IPS-NIHi11 (cell line): ENCODE measurements at regions not wholly inside any gene's neighbourhood (a gene's known extent, or its start where the extent isn't known, plus 50 kb on each side); places are given as distances from the start of the nearest gene placed in this dataset.
A peak's percentile ranks its signal among the peaks of the same experiment; 100 is the strongest.

Source experiments
- DNase-seq: peaks from one replicate; pipeline ENCODE4 v3.0.0; 2012; ENCODE audit warnings: mixed read lengths, low spot score

- DNase-seq = no peak
These were observed 343.0 kb downstream of the USP25 start for GRCh38 chr21:16072737-16073136.

- DNase-seq = no peak
These were observed 343.8 kb downstream of the USP25 start for GRCh38 chr21:16073586-16073985.

DNA sequence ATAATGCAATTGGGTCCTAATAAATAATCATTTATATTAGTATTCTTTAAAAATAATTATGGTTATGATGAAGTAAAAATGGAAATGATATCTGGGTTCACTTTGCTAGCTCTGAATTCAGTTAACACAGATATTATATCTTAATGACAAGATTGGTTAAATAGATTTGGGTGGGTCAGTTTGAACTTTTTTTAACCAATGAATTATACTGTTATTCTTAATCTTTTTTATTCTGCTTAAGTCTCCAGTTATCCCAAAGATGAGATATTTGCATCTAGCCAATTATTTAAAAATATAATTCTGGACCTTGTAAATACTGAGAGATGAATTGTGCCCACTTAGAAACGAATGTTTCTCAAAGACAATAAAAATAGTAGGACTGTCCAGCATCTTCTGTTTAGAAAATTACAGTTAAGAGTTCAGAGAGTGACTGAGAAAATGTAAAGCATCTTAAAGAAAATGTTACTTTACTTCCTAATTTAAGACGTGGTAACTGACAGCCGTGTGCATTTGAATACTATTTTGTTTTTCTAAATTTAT, 345.2 kb downstream of the USP25 start:
- no peak for DNase-seq

DNA sequence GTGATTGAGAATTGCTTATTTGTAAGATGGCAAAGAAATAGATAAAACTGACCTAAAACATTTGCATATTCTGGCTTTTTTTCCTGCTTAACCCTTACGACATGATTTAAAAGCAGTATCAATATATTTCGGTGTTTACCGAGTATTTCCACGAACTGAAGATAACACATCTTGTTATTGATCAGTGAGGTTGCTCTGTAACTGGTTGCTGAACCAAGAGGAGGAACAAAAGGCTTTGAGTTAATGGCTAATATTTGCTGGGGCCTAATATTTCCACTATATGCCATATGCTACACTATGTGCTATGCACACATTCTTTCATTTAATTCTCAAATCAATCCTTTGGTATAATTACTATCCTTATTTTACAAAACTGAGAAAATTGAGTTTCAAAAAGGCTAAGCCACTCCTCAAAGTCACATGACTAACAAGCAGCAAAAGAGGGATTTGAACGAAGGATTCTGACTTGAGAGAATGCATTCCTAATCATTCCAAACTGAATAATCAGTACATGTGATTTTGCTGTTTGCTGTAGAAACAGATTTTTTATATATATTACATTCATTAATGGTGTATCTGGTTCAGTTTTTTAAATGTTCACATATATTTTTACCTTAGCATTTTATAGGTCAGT, 346.0 kb downstream of the USP25 start:
- no peak for DNase-seq

GRCh38 chr21:16076465-16076864, 346.7 kb downstream of the USP25 start:
- no peak for DNase-seq

DNA sequence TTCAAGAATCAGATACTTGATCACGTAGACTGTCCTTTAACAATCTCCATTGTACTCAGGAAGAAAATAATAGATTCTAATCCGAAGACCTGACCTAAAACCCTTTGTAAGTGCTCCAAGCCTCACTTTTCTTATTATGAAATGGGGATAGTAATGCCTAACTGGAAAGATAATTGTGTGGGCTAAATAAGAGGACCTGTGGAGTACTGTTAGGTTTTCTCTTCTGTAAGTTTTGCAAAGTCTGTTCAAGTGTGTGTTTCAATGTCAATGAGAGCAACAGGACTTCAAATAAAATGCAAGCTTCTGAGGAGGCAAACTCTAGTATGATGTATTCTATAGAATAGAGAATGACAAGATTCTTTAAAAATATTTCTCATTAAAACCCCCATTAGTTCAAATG, 348.6 kb downstream of the USP25 start:
- DNase-seq = no peak

- DNase-seq = no peak
These were observed 350.0 kb downstream of the USP25 start for GRCh38 chr21:16079830-16080229.

- DNase-seq = no peak
These were observed 351.5 kb downstream of the USP25 start for GRCh38 chr21:16081304-16081703.

- no peak for DNase-seq
These were observed 352.4 kb downstream of the USP25 start for GRCh38 chr21:16082038-16082816.

DNA sequence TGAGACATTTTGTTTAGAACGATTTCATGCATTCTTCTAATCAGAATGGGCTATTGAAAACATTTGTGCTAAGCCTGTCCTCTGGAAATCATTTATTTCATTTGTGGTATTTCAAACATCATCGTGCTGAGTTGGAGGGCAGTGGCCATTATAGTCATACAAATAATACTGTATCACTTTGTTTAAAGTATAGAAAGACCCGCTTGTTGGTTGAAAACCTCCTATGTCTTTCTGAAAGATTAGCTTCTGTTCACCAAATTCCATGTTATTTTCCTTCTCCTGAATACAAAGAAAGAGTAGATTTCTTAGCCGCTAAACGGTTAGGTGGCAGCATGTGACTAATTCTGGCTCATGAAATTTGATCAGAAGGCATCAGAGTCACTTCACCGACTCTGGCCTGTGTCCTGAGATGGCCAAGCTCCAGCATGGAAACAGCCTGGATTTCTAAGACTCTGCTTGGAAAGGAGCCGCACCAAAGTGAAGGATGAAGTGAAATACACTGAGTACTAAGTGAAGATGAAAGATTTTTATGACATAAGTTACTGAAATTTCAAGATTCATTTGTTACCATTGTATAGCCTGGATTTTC, 355.1 kb downstream of the USP25 start:
- DNase-seq = peak; percentile 28

GRCh38 chr21:16085421-16085820, 355.6 kb downstream of the USP25 start:
- DNase-seq = no peak

DNA sequence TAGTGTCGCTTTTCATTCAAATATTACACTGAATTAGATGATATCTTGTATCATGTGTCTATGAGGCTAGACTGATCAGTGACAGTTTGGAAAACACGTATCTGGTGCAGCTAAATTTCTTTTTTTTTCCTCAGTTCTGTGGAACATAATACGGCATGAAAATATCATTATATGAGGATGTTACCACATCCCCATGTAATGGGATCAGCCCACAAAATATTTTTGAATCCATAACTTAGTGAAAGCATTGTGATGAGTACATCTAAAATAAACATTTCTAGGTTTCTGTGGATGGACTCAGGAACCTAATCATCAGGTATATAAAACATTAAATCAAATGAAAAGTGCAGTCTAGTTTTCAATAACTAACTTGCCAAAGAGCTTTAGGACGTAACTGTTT, 356.3 kb downstream of the USP25 start:
- DNase-seq = no peak

GRCh38 chr21:16086936-16087335, 357.2 kb downstream of the USP25 start:
- DNase-seq = no peak

- no peak for DNase-seq
These were observed 357.7 kb downstream of the USP25 start for GRCh38 chr21:16087523-16087922.

- DNase-seq = no peak
These were observed 358.3 kb downstream of the USP25 start for GRCh38 chr21:16088056-16088455.

DNA sequence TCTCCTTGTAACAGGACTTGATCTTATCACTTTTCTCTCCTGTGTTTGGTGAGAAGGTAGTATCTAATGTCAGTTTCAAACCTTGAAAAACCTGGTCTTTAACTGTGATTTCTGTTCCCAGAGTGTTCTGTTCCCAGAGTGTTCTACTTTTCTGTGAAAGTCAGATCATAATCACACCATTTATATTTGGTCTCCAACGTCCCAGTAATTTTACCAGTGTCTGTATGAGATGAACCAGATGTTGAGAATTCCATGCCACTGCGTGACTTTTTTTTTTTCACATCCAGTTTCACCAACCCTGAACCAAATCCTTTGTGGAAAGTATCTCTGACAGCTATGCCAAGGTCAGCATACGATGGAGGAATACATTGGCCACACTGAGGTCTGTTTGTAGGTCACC, 365.2 kb downstream of the USP25 start:
- no peak for DNase-seq

DNA sequence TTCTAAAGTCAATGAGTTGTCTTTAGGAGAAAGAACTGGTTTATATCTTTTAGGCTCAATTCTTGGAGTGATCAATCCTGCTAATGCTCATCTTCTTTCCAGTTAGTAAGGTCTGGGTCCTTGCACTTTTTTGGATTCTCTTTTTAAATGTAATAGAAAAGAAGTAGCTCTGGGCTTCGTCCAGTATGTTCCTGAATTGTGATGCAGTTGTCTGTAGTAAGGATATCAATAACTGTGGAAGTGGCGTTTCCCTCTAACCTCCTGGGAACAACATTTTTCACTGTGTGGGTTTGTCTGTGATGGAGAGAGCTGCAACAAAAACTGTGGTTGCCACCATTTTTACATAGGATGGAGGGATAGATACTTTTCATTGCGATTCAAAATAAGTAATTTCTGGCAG, 367.2 kb downstream of the USP25 start:
- no peak for DNase-seq

DNA sequence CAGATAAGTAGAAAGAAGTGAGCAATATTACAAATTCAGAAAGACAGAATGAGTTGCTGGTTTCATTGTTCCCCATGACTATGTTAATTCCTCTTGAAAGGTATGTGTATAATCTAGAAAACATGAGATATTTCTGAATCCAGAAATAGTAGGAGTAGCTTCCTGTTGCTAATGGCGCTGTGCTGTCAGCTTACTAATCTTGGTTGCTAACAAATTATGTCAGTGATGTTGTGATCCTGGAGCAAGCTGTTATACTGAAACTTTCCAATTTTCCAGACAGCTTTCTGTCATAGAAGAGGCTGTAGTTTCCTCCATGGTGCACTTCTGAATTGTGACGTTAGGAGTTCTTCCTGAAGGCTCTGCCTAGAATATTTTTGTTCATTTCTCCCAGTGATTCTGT, 372.3 kb downstream of the USP25 start:
- DNase-seq = no peak

DNA sequence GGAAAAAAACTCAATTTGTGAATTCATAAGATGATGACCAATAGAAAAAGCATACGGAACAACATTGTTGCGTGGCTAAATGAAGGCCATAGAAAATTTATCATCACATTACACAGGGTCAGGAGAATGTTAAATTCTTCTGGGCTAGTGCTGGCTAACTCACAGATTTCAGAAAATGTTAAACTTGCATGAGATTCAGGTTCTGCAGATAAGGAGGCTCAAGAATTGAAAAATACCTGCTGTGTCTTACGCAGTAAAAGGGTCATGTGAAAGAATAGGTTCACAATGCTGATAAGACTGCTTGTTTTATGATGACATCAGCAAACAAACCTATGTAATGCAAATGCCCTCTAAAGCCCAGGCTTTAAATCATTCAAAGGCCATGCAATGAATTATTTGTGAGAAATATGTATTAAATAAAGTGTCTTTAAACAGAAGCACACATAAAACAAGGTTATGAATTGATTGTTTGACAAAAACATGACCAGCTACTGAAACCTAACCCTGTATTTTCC, 378.8 kb downstream of the USP25 start:
- DNase-seq = no peak

- DNase-seq = no peak
These were observed 383.4 kb downstream of the USP25 start for GRCh38 chr21:16113052-16113715.

DNA sequence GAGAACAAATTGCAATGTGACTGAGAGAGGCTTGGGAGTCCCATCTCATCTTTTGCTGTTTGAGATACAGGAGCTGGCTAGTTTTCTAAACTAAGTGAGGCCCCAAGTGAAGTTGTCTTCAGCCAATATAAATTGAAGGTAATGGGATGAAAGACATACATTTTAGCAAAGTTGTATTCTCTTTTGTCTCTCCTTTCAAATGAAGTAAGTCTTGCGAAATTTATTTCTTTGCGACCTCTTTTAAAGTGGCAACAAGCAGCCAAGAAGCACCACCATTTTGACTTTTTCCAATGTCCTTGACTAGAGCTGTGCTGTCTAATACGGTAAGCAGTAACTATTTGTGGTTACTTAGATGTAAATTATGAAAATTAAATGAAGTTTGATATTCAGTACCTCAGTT, 385.7 kb downstream of the USP25 start:
- DNase-seq = no peak

DNA sequence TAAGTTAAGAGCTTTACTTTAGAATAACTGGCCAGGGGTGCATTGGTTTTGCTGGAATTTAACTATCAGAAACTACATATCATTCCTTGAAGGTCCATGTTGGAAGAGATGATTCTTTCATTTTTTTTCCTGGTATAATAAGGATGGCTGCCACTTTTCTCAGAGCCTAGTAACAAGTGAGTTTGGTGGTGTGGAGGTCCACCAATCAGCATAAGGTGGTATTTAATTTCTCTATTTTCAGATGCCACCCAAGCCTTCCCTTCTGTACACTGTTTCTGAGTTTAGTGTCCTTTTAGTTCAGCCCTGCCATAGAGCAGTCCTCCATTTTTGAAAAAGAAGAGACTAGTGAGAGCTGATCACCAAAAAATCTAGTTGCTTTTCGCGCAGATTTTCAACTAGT, 386.3 kb downstream of the USP25 start:
- no peak for DNase-seq
